Eye (tissue), 1 donor: ENCODE measurements at regions not wholly inside any gene's neighbourhood (a gene's known extent, or its start where the extent isn't known, plus 50 kb on each side); places are given as distances from the start of the nearest gene placed in this dataset.

Experiments used
- DNase-seq: peaks from one replicate; pipeline ENCODE4 v3.0.0-alpha.2; 2015

GRCh38 chrX:79645749-79646148, 278.6 kb upstream of the ITM2A start:
- DNase-seq = no peak

GRCh38 chrX:79631526-79631925, 264.4 kb upstream of the ITM2A start:
- no peak for DNase-seq

GRCh38 chrX:79630033-79631009, 263.2 kb upstream of the ITM2A start:
- no peak for DNase-seq

DNA sequence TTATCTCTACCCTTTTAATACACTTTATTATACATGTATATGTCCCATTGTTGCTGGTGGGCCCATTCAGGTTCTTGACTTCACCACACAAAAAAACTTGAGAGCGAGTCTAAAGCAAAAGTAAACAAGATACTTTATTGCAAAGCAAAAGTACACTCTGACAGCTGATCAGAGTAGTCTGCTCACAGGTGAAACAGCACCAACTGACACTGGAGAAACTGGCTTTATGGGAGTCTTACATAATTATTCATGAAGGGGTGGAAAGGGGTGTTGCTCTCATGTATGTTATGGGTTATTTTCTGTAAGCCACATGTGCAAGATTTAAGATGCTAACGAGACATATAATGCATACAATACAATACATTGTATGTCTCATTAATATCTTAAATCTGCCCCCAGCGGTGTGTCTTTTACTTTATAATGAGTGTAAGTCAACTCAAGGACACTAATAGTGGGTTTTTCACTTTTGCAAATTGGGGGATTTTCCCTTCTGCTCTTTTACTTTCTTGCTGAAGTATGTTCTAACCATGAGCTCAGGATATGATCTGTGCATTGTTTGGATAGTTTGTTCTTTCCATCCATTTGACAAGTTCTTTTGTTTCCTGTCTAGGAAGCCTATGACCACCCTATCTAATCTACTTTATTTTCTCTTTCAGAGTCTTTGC, 256.1 kb upstream of the ITM2A start:
- no peak for DNase-seq

- DNase-seq = no peak
These were observed 251.1 kb upstream of the ITM2A start for GRCh38 chrX:79618280-79618679.

GRCh38 chrX:79604364-79604763, 237.2 kb upstream of the ITM2A start:
- DNase-seq = no peak

DNA sequence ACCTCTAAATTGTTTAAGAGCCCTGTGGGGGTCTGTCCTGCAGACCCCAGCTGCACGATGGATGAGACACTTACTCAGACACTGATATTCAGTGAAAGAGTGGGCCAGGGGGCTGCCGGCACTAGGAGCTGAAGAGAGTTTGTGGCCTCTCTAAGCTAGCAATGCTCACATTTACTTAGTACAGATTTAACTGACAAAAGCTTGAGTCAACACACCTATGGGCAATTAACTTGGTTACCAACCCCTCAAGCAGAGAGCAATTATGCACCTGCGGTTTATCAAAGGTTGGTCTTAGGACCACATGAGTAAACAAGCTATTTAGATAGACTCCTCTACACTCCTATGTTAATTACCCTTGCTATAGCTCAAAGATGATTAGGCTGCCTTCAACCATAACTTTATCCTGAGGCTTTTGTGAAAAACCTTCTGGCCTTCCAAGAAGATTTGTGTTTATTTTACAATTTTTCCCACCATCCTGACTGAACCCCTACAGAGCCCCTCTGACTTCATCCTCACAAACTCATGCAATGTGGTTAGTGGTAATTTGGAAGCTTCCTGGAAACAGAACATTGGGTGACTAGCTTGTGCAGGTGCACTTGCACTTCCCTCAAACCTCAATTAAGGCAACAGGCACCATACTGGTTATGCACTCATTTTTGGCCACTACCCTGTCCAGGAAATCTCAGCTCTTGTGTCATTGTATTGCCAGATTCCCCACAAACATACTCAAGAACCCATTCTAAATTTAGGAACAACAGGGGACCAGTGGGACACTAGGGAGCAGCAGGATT, 234.4 kb upstream of the ITM2A start:
- no peak for DNase-seq

DNA sequence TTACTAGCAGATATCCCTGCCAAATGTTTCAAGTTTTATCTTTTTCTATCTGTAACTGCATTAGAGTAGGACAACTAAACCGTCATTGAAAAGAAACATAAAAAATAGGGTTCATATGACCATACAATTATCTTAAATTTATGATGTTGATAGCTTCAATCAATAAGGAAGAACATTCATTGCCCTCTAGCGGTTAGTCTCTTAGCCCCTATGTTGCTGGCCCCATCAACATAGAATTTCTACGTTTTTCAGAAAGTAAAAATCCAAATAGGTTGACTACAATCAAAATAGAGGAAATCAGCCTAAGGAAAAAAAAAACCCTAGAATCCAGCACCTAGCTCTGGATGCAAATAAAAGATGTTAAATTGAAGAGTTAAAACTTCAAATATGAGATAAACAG, 225.1 kb upstream of the ITM2A start:
- no peak for DNase-seq

DNA sequence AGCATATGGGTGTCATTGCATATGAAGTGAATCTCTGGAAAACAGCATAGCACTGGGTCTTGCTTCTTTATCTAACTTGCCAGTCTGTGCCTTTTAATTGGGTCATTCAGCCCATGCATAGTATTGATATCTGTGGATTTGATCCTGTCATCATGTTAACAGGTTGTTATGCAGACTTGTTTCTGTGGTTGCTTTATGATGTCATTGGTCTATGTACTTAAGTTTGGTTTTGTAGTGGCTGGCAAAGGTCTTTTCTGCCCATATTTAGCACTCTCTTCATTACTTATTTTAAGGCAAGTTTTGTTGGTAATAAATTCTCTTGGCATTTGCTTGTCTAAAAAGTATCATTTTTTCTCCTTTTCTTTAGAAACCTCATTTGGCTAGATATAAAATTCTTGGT, 221.1 kb upstream of the ITM2A start:
- no peak for DNase-seq

DNA sequence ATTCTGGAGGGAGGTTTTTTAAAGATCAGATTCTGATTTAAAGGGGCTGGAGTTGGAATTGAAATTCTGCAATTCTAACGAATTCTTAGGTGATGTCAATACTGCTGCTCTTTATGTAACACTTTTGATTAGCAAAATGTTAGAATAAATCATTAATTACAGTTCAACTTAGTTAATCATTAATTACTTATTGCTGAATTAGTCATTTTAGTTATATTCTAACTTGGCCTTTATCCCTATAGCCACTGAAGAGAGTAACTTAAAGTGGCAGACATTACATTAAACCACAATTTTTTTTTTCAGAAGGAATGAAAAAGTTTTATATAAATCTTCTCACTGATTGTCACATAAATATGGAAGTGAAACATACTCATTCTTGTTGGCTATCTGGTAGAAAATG, 206.6 kb upstream of the ITM2A start:
- no peak for DNase-seq

DNA sequence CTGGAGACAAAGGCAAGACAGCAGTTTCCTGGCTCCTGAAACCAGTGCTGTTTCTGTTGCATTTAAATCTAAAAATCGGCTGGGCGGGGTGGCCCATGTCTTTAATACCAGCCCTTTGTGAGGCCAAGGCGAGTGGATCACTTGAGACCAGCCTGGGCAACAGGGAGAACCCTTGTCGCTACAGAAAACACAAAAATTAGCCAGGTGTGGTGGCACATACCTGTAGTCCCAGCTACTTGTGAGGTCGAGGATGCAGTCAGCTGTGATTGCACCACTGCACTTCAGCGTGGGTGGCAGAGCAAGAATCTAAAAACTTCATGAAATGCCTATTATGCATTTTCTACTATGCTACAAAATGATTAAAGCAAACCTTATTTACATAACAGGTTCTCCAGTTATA, 205.4 kb upstream of the ITM2A start:
- DNase-seq = no peak

DNA sequence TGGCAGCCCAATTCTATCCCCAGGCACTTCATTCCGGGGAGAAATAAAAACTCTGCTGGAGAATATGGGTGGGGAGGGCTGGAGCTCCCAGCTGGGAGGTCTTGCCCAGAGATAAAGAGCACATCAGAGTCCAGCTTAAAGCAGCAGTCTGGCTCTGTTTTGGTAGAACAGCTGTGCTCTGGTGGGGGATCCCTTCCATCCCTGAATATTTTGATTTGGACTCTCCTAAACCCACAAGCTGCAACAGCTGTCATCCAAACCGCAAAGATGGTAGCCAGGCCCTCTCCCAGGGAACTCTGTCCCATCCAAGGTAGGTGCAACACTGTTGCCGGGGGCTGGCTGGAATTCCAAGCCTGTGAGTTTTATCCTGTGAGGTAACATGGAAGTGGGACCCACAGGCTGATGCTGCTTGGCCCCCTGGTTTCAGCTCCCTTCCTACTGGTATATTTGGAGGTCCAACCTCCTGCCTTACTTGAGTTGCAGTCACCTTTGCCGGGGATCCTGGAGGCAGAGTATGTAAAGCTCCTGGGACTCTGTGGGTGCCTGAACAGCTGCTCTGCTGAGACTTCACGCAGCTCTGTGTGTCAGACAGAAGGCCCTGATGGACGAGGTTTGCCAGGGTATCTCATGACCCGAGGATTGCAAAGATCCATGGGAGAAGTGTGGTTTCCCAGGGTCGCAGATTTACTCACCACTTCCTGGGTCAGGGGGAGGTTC, 203.5 kb upstream of the ITM2A start:
- DNase-seq = no peak

DNA sequence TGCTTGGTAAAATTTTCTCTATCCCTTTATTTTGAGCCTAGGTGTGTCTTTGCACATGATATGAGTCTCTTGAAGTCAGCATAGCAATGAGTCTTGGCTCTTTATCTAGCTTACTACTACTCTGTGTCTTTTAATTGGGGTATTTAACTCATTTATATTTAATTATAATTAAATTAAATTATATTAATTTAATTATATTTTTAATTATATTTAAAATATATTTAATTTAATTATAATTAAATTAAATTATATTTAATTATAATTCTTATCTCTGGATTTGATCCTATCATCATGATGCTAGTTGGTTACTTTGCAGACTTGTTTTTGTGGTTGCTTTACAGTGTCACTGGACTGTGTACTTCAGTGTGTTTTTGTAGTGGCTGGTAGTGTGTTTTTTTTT, 201.2 kb upstream of the ITM2A start:
- DNase-seq = no peak

DNA sequence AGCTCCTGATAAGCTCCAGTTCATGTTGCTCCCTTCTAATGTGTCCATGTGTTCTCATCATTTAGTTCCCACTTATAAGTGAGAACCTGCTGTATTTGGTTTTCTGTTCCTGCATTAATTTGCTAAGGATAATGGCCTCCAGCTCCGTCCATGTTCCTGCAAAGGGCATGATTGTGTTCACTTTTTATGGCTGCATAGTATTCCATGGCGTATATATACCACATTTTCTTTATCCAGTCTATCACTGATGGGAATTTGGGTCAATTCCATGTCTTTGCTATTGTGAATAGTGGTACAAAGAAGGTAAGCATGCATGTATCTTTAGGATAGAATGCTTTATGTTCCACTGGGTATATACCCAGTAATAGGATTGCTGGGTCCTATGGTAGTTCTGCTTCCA, 197.2 kb upstream of the ITM2A start:
- no peak for DNase-seq

DNA sequence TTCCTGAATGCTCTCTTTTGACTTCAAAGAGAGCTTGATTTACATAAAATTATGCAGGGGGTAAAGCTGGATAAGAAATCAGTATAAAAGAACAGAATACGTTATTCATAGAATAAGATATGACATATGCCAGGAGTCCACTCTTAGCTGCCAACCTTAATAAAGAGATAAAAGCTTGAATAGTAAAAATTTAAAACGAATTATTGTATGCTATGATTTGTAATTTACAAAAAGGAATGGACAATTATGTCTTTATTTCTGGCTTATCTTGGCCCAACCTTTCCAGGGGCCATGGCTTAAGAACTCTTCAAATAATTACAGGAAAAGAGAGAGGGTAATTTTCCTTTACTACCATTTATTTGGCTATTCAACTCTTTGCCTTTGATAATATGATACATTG, 192.2 kb upstream of the ITM2A start:
- no peak for DNase-seq

- DNase-seq = no peak
These were observed 190.1 kb upstream of the ITM2A start for GRCh38 chrX:79557212-79557611.

DNA sequence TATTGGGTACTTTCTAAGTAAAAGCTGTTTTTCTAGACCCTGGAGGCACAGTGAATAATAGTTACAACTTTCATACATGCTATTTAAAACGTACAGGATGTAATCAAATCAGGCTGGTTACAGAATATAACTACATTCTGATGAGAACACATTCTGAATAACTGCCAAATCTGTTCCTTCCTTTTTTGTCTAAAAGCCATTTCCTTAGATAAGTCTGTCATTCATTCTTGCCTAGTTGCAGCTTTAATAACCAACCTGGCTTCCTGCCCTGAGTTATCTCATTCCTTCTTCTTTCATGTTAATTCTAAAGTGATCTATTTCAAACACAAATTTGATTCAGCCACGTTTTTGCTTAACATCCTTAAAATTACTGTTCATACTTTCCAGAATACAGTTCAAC, 189.7 kb upstream of the ITM2A start:
- peak; percentile 54 for DNase-seq

GRCh38 chrX:79530310-79531108, 163.4 kb upstream of the ITM2A start:
- DNase-seq = no peak

DNA sequence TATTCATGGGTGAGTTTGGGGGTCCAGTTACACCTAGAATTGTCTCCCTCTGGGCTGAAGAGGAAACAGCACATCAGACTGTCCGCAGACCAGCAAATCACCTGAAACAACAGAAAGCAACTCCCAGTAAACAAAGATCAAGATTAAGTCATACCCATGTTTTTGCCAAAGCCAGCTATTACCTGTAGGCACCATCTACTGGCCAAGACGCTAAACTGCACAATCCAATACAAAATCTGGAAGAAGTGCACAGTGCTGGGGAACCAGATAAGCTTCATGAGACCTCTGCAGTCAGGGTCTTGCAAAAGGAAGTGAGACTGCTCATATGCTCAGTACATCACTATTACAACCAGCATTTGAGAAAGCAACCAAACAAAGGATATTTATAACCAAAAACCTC, 157.5 kb upstream of the ITM2A start:
- DNase-seq = no peak

GRCh38 chrX:79515529-79515928, 148.4 kb upstream of the ITM2A start:
- no peak for DNase-seq

DNA sequence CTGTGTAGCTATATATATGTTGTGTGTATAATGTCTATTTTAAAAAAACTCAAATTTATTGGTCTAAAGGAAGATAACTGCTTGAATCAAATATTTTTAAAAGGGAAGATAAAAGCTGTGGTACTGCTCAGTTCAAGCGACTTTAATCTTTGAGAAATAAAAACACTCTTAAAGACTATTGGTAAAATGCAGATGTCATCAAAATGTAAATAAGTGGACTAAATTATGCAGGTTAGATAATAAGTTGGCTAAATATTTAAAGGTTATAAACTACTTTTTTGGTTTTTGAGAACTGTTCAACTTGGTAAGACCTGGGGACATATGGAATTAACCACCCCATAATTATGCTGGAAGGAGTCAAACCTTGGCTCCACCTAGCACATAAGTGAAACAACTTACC, 144.7 kb upstream of the ITM2A start:
- DNase-seq = no peak

GRCh38 chrX:79506001-79506400, 138.9 kb upstream of the ITM2A start:
- no peak for DNase-seq
